Femur (tissue), 1 donor: ENCODE measurements at regions not wholly inside any gene's neighbourhood (a gene's known extent, or its start where the extent isn't known, plus 50 kb on each side); places are given as distances from the start of the nearest gene placed in this dataset.

Experiments
- DNase-seq: peaks from one replicate; pipeline ENCODE4 v3.0.0-alpha.2; 2017

GRCh38 chr4:122027203-122027602 is 75.3 kb upstream of the TRPC3 start:
- DNase-seq = no peak

DNA sequence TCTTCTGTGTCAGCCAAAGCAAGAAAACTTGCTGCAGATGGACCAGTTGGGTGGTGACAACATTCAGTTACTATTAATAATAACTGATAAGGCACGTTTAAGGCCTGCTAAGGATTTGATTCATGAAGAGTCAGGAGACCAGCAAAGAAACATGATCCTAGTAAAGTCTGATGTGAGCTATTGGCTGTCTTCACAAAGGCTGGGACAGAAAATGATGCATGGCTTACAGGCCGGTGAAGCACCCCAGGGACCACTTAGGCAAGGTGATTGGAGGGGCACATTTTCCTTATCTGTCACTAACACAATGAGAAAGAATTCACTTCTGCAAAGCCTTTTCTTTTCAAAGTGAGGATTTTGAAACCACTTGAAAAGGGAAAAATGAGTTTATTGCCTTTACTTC is 65.4 kb upstream of the TRPC3 start:
- no peak for DNase-seq

GRCh38 chr4:122015203-122015602 is 63.3 kb upstream of the TRPC3 start:
- no peak for DNase-seq

DNA sequence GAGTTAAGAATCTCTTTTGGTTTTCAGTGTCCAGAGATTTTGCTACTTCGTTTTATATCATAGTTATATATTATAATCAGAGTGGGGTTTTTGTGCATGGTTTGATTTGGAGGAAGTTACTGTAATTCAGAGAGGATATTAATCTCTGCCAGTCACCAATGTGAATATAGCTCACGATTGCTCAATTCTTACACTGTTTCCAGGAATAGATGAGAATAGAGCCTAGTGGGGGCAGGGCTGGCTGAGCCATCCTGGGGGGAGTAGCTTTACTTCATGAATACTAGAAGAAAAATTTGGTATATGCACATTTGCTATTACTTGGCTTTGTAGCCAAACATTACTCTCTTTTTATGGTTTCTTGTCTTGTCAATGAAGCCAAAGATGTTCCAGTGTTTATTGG is 60.9 kb upstream of the TRPC3 start:
- no peak for DNase-seq

DNA sequence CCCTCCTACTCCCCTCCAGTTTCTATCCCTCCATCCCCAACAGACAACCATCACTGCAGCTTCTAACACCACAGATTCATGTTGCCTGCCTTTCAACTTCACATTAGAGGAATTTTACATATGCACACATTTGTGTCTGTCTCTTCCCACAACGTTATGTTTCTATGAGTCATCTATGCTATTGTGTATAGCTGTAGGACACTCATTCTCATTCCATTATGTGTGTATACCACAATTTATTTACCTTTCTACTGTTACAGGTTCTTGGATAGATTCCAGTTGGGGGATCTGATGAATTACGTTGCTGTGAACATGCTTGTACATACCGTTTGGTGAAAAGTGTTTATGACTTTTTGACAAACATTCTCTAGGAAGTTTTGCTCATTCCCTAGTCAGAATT is 58.8 kb upstream of the TRPC3 start:
- DNase-seq = no peak

GRCh38 chr4:122009524-122009923 is 57.7 kb upstream of the TRPC3 start:
- no peak for DNase-seq

- DNase-seq = no peak
Measured at GRCh38 chr4:122007016-122007415, 55.2 kb upstream of the TRPC3 start.

GRCh38 chr4:122005064-122005755 is 53.4 kb upstream of the TRPC3 start:
- DNase-seq = no peak

DNA sequence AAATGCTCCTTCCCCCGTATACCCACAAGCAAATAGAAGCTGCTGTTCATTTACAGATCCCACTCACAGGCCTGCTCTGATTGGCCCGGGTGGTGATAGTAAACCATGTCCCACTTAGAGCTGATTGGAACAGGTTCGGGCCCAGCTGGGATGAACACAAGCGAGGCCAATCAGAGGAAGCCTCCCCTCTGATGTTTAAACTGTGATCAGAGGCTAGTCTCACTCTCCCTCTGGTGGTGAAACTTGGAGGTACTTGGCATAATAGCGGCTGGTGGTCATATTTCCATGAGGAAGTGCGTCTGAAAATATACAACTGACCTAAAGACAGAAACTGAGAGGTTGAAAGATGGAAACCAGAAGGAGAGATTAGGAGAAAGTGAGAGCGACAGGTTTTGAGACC is 51.5 kb upstream of the TRPC3 start:
- DNase-seq = no peak
